ENCODE measurements at regions not wholly inside any gene's neighbourhood (a gene's known extent, or its start where the extent isn't known, plus 50 kb on each side); places are given as distances from the start of the nearest gene placed in this dataset.

- TF ChIP-seq, protein P1, sequence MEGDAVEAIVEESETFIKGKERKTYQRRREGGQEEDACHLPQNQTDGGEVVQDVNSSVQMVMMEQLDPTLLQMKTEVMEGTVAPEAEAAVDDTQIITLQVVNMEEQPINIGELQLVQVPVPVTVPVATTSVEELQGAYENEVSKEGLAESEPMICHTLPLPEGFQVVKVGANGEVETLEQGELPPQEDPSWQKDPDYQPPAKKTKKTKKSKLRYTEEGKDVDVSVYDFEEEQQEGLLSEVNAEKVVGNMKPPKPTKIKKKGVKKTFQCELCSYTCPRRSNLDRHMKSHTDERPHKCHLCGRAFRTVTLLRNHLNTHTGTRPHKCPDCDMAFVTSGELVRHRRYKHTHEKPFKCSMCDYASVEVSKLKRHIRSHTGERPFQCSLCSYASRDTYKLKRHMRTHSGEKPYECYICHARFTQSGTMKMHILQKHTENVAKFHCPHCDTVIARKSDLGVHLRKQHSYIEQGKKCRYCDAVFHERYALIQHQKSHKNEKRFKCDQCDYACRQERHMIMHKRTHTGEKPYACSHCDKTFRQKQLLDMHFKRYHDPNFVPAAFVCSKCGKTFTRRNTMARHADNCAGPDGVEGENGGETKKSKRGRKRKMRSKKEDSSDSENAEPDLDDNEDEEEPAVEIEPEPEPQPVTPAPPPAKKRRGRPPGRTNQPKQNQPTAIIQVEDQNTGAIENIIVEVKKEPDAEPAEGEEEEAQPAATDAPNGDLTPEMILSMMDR (conservative IDR thresholded peaks at IDR 0.05; ENCODE audit: low read length), result no peak
- TF ChIP-seq EZH2phosphoT487 (IDR thresholded peaks at IDR 0.05; ENCODE audit: borderline replicate concordance), result no peak
Observed at GRCh38 chr1:244958593-244958992, 94.2 kb upstream of the HNRNPU start.

All from Loucy (cell line).